ENCODE measurements at regions not wholly inside any gene's neighbourhood (a gene's known extent, or its start where the extent isn't known, plus 50 kb on each side); places are given as distances from the start of the nearest gene placed in this dataset.

DNA sequence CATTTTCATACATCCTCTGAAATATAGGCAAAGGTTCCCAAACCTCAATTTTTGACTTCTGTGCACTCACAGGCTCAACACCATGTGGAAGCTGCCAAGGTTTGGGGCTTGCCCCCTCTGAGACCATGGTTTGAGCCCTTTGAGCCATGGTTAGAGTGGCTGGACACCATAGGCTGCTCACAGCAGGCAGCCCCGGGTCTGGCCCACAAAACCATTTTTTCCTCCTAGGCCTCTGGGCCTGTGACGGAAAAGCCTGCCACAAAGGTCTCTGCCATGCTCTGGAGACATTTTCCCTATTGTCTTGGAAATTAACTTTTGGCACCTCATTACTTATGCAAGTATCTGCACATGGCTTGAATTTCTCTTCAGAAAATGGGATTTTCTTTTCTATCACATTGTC is 1113.2 kb upstream of the ATXN7L3B start:
- ATAC-seq: no peak
- intact Hi-C loops (cut with DNase I): no loop called here
- no peak for TF ChIP-seq CTCF (IDR thresholded peaks at IDR 0.05)
- no peak for TF ChIP-seq POLR2A (IDR thresholded peaks at IDR 0.05)
- DNase-seq: no peak
- no peak overlapping the region for H3K27ac ChIP-seq
- no peak overlapping the region for H3K4me3 ChIP-seq
- 0% methylated on average over 1 of the region's 2 CpGs for WGBS (ENCODE audit: insufficient coverage, low coverage, low lambda C conversion rate, missing lambda C conversion rate)
- H3K36me3 ChIP-seq: no peaks in the 10 kb centered on the region
- H3K4me1 ChIP-seq: no peaks in the 10 kb centered on the region
- H3K27me3 ChIP-seq: no peaks in the 10 kb centered on the region
- no peaks in the 10 kb centered on the region for H3K9me3 ChIP-seq

GRCh38 chr12:73445658-73446324 is 1091.8 kb upstream of the ATXN7L3B start:
- Histone ChIP-seq H3K36me3 (no peaks in the 10 kb centered on the region), H3K27ac (no peak overlapping the region), H3K4me3 (no peak overlapping the region), H3K27me3 (no peaks in the 10 kb centered on the region), H3K9me3 (no peaks in the 10 kb centered on the region), H3K4me1 (no peaks in the 10 kb centered on the region)
- 37% methylated on average over 2 of the region's 2 CpGs for WGBS (ENCODE audit: insufficient coverage, low coverage, low lambda C conversion rate, missing lambda C conversion rate)
- no peak for DNase-seq
- intact Hi-C loops (cut with DNase I): no loop called here
- TF ChIP-seq POLR2A (IDR thresholded peaks at IDR 0.05) (no peak), CTCF (IDR thresholded peaks at IDR 0.05) (no peak)
- no peak for ATAC-seq

GRCh38 chr12:73452672-73453469 is 1084.8 kb upstream of the ATXN7L3B start:
- intact Hi-C loops (cut with DNase I): no loop called here
- DNase-seq (no peak), ATAC-seq (peak in 3 of 4 donors; percentile 38 to 62 (median 56))
- WGBS (ENCODE audit: insufficient coverage, low coverage, low lambda C conversion rate, missing lambda C conversion rate): 68% methylated on average over 3 of the region's 3 CpGs
- Histone ChIP-seq H3K9me3 (no peaks in the 10 kb centered on the region), H3K4me3 (no peak overlapping the region), H3K27me3 (no peaks in the 10 kb centered on the region), H3K4me1 (no peaks in the 10 kb centered on the region), H3K36me3 (no peaks in the 10 kb centered on the region), H3K27ac (no peak overlapping the region)
- TF ChIP-seq CTCF (IDR thresholded peaks at IDR 0.05) (no peak), POLR2A (IDR thresholded peaks at IDR 0.05) (no peak)

DNA sequence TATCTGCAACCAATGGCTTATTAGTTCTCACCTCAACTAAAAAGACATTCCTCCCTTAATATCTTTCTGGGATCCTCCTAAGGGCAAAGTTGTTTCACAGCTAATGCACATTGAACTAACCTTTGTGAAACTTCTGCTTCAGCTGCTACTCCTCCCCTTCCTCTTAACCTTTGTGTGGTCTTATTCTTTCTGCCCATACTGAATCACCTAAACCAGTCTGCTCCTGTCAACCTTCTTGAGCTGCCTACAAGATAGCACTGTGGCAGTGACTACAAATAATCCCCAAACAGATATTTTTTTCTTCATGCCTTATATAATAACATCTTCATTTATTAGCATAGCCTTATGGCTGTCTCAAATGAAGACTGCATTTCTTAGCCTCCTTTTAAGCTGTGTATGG is 1077.4 kb upstream of the ATXN7L3B start:
- Histone ChIP-seq H3K9me3 (no peaks in the 10 kb centered on the region), H3K4me3 (no peak overlapping the region), H3K4me1 (no peaks in the 10 kb centered on the region), H3K27me3 (no peaks in the 10 kb centered on the region), H3K27ac (no peak overlapping the region), H3K36me3 (no peaks in the 10 kb centered on the region)
- no peak for DNase-seq
- intact Hi-C loops (cut with DNase I): no loop called here
- TF ChIP-seq CTCF (IDR thresholded peaks at IDR 0.05): no peak
- no peak for TF ChIP-seq POLR2A (IDR thresholded peaks at IDR 0.05)
- ATAC-seq: no peak
